CD4-positive, alpha-beta T cell treated with Interleukin-6 for 4 hours (primary cell): ENCODE measurements at regions not wholly inside any gene's neighbourhood (a gene's known extent, or its start where the extent isn't known, plus 50 kb on each side); places are given as distances from the start of the nearest gene placed in this dataset.
A peak's percentile ranks its signal among the peaks of the same experiment; 100 is the strongest.
"Not testable (repeated sequence)": the region's sequence is repeated elsewhere in the genome, so short reads cannot be mapped to it uniquely, and the experiment has no call there.

Experiments
- DNase-seq: peaks from one replicate; pipeline ENCODE4 v3.0.0-alpha.2; 2020; ENCODE audit warnings: mixed read lengths

GRCh38 chr22:19603346-19603745 lies 79.1 kb upstream of the CLDN5 start:
- not testable (repeated sequence) for DNase-seq

- DNase-seq: no peak
Observed at GRCh38 chr22:19603767-19604166, 79.6 kb upstream of the CLDN5 start.

GRCh38 chr22:19604711-19605268 lies 80.6 kb upstream of the CLDN5 start:
- DNase-seq: no peak

GRCh38 chr22:19605508-19606331 lies 81.5 kb upstream of the CLDN5 start:
- no peak for DNase-seq

- DNase-seq: no peak
Observed at GRCh38 chr22:19606332-19607191, 82.4 kb upstream of the CLDN5 start.

GRCh38 chr22:19607192-19608002 lies 83.2 kb upstream of the CLDN5 start:
- peak; percentile 70 for DNase-seq

GRCh38 chr22:19608003-19608690 lies 83.9 kb upstream of the CLDN5 start:
- DNase-seq: no peak

- DNase-seq: not testable (repeated sequence)
Observed at GRCh38 chr22:19609753-19610152, 85.5 kb upstream of the CLDN5 start.

- peak; percentile 45 for DNase-seq
Observed at GRCh38 chr22:19610518-19611253, 86.5 kb upstream of the CLDN5 start.

GRCh38 chr22:19611590-19611989 lies 87.4 kb upstream of the CLDN5 start:
- DNase-seq: no peak

GRCh38 chr22:19612866-19613572 lies 88.8 kb upstream of the CLDN5 start:
- no peak for DNase-seq

GRCh38 chr22:19614536-19614863 lies 90.3 kb upstream of the CLDN5 start:
- no peak for DNase-seq

GRCh38 chr22:19615001-19615461 lies 90.8 kb upstream of the CLDN5 start:
- no peak for DNase-seq

- DNase-seq: no peak
Observed at GRCh38 chr22:19615867-19616581, 91.8 kb upstream of the CLDN5 start.

- peak; percentile 11 for DNase-seq
Observed at GRCh38 chr22:19619144-19620009, 94.9 kb upstream of the SEPTIN5 start.

GRCh38 chr22:19620742-19621371 lies 93.4 kb upstream of the SEPTIN5 start:
- DNase-seq: no peak

GRCh38 chr22:19621373-19622060 lies 92.8 kb upstream of the SEPTIN5 start:
- DNase-seq: no peak

- DNase-seq: no peak
Observed at GRCh38 chr22:19622061-19622441, 92.3 kb upstream of the SEPTIN5 start.
